CD14-positive monocyte (primary cell): ENCODE measurements at regions not wholly inside any gene's neighbourhood (a gene's known extent, or its start where the extent isn't known, plus 50 kb on each side); places are given as distances from the start of the nearest gene placed in this dataset.

Experiments used
- DNase-seq, 3 donors: peaks; one replicate each; pipeline ENCODE4 v3.0.0-alpha.2; 2011 to 2022
- H2AFZ ChIP-seq: 2 replicates; pipeline ENCODE4 v1.6.0; 2012; ENCODE audit warnings: mild to moderate bottlenecking, low read depth, low read length, inconsistent platforms; ENCODE audit not compliant: insufficient read depth, poor library complexity, severe bottlenecking
- H3K27ac ChIP-seq, 2 donors: 1 replicate in 1 of 2; 2 replicates in 1 of 2; pipeline ENCODE4 v1.5.1; 2012 to 2013; ENCODE audit warnings: low read length in 2 of 2, control low read depth in 1 of 2, inconsistent platforms in 1 of 2, low read depth in 1 of 2, mild to moderate bottlenecking in 1 of 2
- H3K27me3 ChIP-seq, 2 donors: one replicate each; pipeline versions ENCODE4 v1.6.0 to v1.6.1; 2011 to 2013; ENCODE audit warnings: low read length in 2 of 2; ENCODE audit not compliant: control insufficient read depth in 2 of 2, insufficient read depth in 2 of 2
- H3K36me3 ChIP-seq, 2 donors: replicated peaks in 1 of 2; 1 replicate in 1 of 2; 2 replicates in 1 of 2; pipeline versions ENCODE4 v1.5.1 to v1.6.1; 2012 to 2013; ENCODE audit warnings: low read length in 2 of 2, control low read depth in 1 of 2, inconsistent platforms in 1 of 2, mild to moderate bottlenecking in 1 of 2; ENCODE audit not compliant: insufficient read depth in 2 of 2, control insufficient read depth in 1 of 2
- H3K4me1 ChIP-seq, 2 donors: 1 replicate in 1 of 2; 2 replicates in 1 of 2; pipeline versions ENCODE4 v1.5.1 to v1.6.1; 2012 to 2013; ENCODE audit warnings: low read length in 2 of 2, control low read depth in 1 of 2, inconsistent platforms in 1 of 2, mild to moderate bottlenecking in 1 of 2, moderate library complexity in 1 of 2; ENCODE audit not compliant: insufficient read depth in 2 of 2, control insufficient read depth in 1 of 2
- H3K4me2 ChIP-seq: replicated peaks from 2 replicates; pipeline ENCODE3; 2012; ENCODE audit warnings: low read length, moderate library complexity, mild to moderate bottlenecking; ENCODE audit not compliant: poor library complexity, severe bottlenecking; ENCODE audit errors: extremely low read depth
- H3K4me3 ChIP-seq, 3 experiments: fragments of 200-600 bp in 1 of 3; sonication (generic) in 1 of 3; replicated peaks in 1 of 3; 1 replicate in 2 of 3; 2 replicates in 1 of 3; pipeline ENCODE4 v1.5.1; 2011 to 2013; ENCODE audit warnings: low read length in 3 of 3, mild to moderate bottlenecking in 3 of 3, control low read depth in 2 of 3, low read depth in 2 of 3, inconsistent platforms in 1 of 3, moderate library complexity in 1 of 3
- H3K79me2 ChIP-seq: 2 replicates; pipeline ENCODE4 v1.6.0; 2012; ENCODE audit warnings: mild to moderate bottlenecking, control low read depth, inconsistent platforms, low read length, moderate library complexity; ENCODE audit not compliant: insufficient read depth
- H3K9ac ChIP-seq: 2 replicates; pipeline ENCODE4 v1.6.0; 2017; ENCODE audit warnings: low read length, mild to moderate bottlenecking; ENCODE audit not compliant: insufficient read depth, poor library complexity, severe bottlenecking
- H3K9me3 ChIP-seq, 2 donors: replicated peaks in 1 of 2; 1 replicate in 1 of 2; 2 replicates in 1 of 2; pipeline versions ENCODE4 v1.5.1 to v1.6.1; 2012 to 2013; ENCODE audit warnings: low read length in 2 of 2, control low read depth in 1 of 2; ENCODE audit not compliant: control insufficient read depth in 1 of 2, insufficient read depth in 1 of 2
- H4K20me1 ChIP-seq: 2 replicates; pipeline ENCODE4 v1.6.0; 2012; ENCODE audit warnings: mild to moderate bottlenecking, low read length, control low read depth, moderate library complexity; ENCODE audit not compliant: insufficient read depth
- H3K27ac Mint-ChIP-seq, 7 donors: one replicate each; pipeline ENCODE4 v1.8.0; 2020; ENCODE audit warnings: mild to moderate bottlenecking in 7 of 7, mixed read lengths in 7 of 7, moderate library complexity in 6 of 7, inconsistent platforms in 2 of 7
- H3K27me3 Mint-ChIP-seq, 3 donors: one replicate each; pipeline ENCODE4 v1.8.0; 2021 to 2022; ENCODE audit warnings: low read depth in 3 of 3, mild to moderate bottlenecking in 3 of 3, mixed read lengths in 3 of 3, moderate library complexity in 3 of 3, inconsistent platforms in 1 of 3
- H3K36me3 Mint-ChIP-seq, 2 donors: one replicate each; pipeline ENCODE4 v1.8.0; 2020; ENCODE audit warnings: mixed read lengths in 2 of 2, inconsistent platforms in 1 of 2, mild to moderate bottlenecking in 1 of 2
- H3K4me1 Mint-ChIP-seq: one replicate; pipeline ENCODE4 v1.8.0; 2020; ENCODE audit warnings: mild to moderate bottlenecking, mixed read lengths
- H3K4me3 Mint-ChIP-seq, 2 donors: one replicate each; pipeline ENCODE4 v1.8.0; 2020; ENCODE audit warnings: mild to moderate bottlenecking in 2 of 2, mixed read lengths in 2 of 2, moderate library complexity in 1 of 2
- H3K9me3 Mint-ChIP-seq, 7 donors: one replicate each; pipeline ENCODE4 v1.8.0; 2020 to 2022; ENCODE audit warnings: mixed read lengths in 7 of 7, mild to moderate bottlenecking in 6 of 7, moderate library complexity in 6 of 7, inconsistent platforms in 2 of 7
- WGBS: methylation state at CpG from one replicate; pipeline ENCODE4 v1.1.5; 2013; ENCODE audit warnings: missing lambda C conversion rate; ENCODE audit not compliant: insufficient coverage; 5-methylcytosine and 5-hydroxymethylcytosine counted together
- intact Hi-C, 2 donors: fragments of 100-400 bp; cut with micrococcal nuclease; formaldehyde crosslinking; loops; one replicate each; pipeline versions ENCODE4 v1.15.0 to v1.15.1; 2023
- TF ChIP-seq, protein P1 (sequence below): fragments of 200-600 bp; IDR thresholded peaks from one replicate; pipeline ENCODE4 v1.8.0; 2022; ENCODE audit warnings: antibody characterized with exemption, mild to moderate bottlenecking

DNA sequence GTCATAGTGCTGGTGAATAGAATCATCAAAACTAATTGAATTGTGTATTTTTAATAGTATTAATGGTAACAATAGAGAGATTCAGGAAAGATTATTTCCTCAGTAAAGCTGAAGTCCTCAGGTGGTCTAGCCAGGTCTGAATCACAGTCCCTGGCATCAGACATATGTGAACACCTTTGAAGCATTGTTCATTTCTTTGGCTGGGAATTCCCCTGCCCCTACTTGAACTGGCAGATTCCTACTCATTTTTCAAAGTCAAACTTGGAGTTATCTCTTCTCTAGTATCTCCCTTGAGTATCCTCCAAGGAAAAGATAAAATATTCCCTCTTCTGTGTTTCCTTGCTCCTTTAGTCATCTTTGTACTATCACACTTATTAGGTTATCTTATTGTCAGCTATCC, 759.8 kb downstream of the ADGRL2 start:
- H3K27ac Mint-ChIP-seq = no peak overlapping the region
- intact Hi-C loops = no loop called here

DNA sequence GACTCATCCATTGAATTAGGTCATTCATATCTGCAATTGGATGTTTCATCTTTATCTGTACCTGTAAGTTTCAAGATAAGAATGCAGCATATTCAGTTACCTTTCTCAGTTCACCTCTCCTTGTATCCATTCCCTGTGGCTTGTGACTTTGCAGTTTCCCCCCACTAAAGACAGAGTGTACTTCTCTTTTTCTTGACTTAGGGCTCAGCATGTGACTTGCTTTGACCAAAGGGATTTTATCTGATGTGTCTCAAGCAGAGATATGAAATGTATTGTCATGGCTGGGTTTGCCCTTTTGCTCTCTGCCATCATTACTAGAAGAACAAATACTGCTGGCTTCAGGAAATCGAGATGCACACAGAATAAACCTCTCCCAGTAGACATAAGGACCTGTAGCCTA, 754.8 kb downstream of the ADGRL2 start:
- no peaks in the 10 kb centered on the region for H3K36me3 ChIP-seq
- no peak overlapping the region for H2AFZ ChIP-seq
- H3K9ac ChIP-seq = no peak overlapping the region
- peaks cover 0 to 13% (median 2%) of the 10 kb centered on the region in 7 donors for H3K9me3 Mint-ChIP-seq
- H3K9me3 ChIP-seq = no peaks in the 10 kb centered on the region
- intact Hi-C loops = no loop called here
- no peaks in the 10 kb centered on the region for H4K20me1 ChIP-seq
- no peak for DNase-seq
- no peak overlapping the region for H3K27ac Mint-ChIP-seq
- H3K4me1 ChIP-seq = no peaks in the 10 kb centered on the region
- TF ChIP-seq, protein P1, sequence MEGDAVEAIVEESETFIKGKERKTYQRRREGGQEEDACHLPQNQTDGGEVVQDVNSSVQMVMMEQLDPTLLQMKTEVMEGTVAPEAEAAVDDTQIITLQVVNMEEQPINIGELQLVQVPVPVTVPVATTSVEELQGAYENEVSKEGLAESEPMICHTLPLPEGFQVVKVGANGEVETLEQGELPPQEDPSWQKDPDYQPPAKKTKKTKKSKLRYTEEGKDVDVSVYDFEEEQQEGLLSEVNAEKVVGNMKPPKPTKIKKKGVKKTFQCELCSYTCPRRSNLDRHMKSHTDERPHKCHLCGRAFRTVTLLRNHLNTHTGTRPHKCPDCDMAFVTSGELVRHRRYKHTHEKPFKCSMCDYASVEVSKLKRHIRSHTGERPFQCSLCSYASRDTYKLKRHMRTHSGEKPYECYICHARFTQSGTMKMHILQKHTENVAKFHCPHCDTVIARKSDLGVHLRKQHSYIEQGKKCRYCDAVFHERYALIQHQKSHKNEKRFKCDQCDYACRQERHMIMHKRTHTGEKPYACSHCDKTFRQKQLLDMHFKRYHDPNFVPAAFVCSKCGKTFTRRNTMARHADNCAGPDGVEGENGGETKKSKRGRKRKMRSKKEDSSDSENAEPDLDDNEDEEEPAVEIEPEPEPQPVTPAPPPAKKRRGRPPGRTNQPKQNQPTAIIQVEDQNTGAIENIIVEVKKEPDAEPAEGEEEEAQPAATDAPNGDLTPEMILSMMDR = no peak
- no peak overlapping the region for H3K4me3 Mint-ChIP-seq
- no peaks in the 10 kb centered on the region for H3K36me3 Mint-ChIP-seq
- H3K4me1 Mint-ChIP-seq = no peaks in the 10 kb centered on the region
- no peaks in the 10 kb centered on the region for H3K79me2 ChIP-seq
- no peak overlapping the region for H3K27ac ChIP-seq
- no peaks in the 10 kb centered on the region for H3K27me3 ChIP-seq
- H3K4me3 ChIP-seq = no peak overlapping the region
- no peaks in the 10 kb centered on the region for H3K27me3 Mint-ChIP-seq
- no CpG with 5 or more reads among the region's 1 CpG for WGBS
- no peak overlapping the region for H3K4me2 ChIP-seq

More for the DNA sequence above, 759.8 kb downstream of the ADGRL2 start:
- H3K4me1 Mint-ChIP-seq = peaks cover 3% of the 10 kb centered on the region
- no peak overlapping the region for H3K9ac ChIP-seq
- no peaks in the 10 kb centered on the region for H3K36me3 ChIP-seq
- H3K79me2 ChIP-seq = no peaks in the 10 kb centered on the region
- H3K36me3 Mint-ChIP-seq = no peaks in the 10 kb centered on the region
- DNase-seq = no peak
- H3K9me3 ChIP-seq = no peaks in the 10 kb centered on the region
- H3K27me3 ChIP-seq = no peaks in the 10 kb centered on the region
- no peak overlapping the region for H3K4me3 ChIP-seq
- H4K20me1 ChIP-seq = no peaks in the 10 kb centered on the region
- H3K4me1 ChIP-seq = no peaks in the 10 kb centered on the region
- TF ChIP-seq, protein P1 = no peak
- no peak overlapping the region for H3K27ac ChIP-seq
- peaks cover 0 to 8% (median 0%) of the 10 kb centered on the region in 7 donors for H3K9me3 Mint-ChIP-seq
- no peak overlapping the region for H2AFZ ChIP-seq
- no peak overlapping the region for H3K4me2 ChIP-seq
- H3K4me3 Mint-ChIP-seq = no peak overlapping the region
- H3K27me3 Mint-ChIP-seq = no peaks in the 10 kb centered on the region
